ENCODE measurements at regions not wholly inside any gene's neighbourhood (a gene's known extent, or its start where the extent isn't known, plus 50 kb on each side); places are given as distances from the start of the nearest gene placed in this dataset.

- H3K27me3 ChIP-seq (ENCODE audit: control insufficient read depth in 2 of 2, insufficient read depth in 2 of 2, low read length in 2 of 2): peaks cover 3 to 11% of the 10 kb centered on the region in 2 experiments
- H3K27ac ChIP-seq (ENCODE audit: insufficient read depth, low read depth, low read length): no peak overlapping the region
- CTCF ChIA-PET: no interaction called here
- POLR2A ChIA-PET: no interaction called here
- H3K9me3 ChIP-seq (replicated peaks; ENCODE audit: control insufficient read depth, insufficient read depth, low read length): no peaks in the 10 kb centered on the region
- H3K4me2 ChIP-seq (ENCODE audit: insufficient read depth, low read length): no peak overlapping the region
- no peaks in the 10 kb centered on the region for H4K20me1 ChIP-seq (replicated peaks; ENCODE audit: control insufficient read depth, extremely low read depth, insufficient read depth, low read length)
- H3K4me1 ChIP-seq (ENCODE audit: control insufficient read depth, extremely low read depth, insufficient read depth, low read length): no peaks in the 10 kb centered on the region
- no peak overlapping the region for H3K9ac ChIP-seq (replicated peaks; ENCODE audit: extremely low read depth, insufficient read depth, low read length)
- no peak for DNase-seq (ENCODE audit: low read depth, low spot score)
- H3K36me3 ChIP-seq (ENCODE audit: control insufficient read depth in 2 of 2, extremely low read depth in 1 of 2, insufficient read depth in 2 of 2, low read length in 2 of 2): no peaks in the 10 kb centered on the region
- H3K79me2 ChIP-seq (ENCODE audit: control insufficient read depth, insufficient read depth, low read length): no peaks in the 10 kb centered on the region
- BruUV-seq (replicated peaks): no TSS peak
- intact Hi-C loops (cut with micrococcal nuclease) (no loop called here), dilution Hi-C loops (cut with MboI; ENCODE audit: extremely low pct_ligation_motif_present, low sequenced_read_pairs) (no loop called here)
- TF ChIP-seq POLR2A (IDR thresholded peaks at IDR 0.05; ENCODE audit: low read depth, low read length): no peak
- TF ChIP-seq FOS (IDR thresholded peaks at IDR 0.05; ENCODE audit: borderline replicate concordance, insufficient read depth, low read length): no peak
- no peak for TF ChIP-seq GATA2 (IDR thresholded peaks at IDR 0.05; ENCODE audit: insufficient read depth, insufficient read length, low read depth, low read length)
- no peak for TF ChIP-seq MAX (IDR thresholded peaks at IDR 0.05; ENCODE audit: insufficient read depth, insufficient read length)
- no peak for TF ChIP-seq CTCF (IDR thresholded peaks at IDR 0.05; ENCODE audit: extremely low read depth in 1 of 2, insufficient read depth in 1 of 2, low read depth in 1 of 2, low read length in 2 of 2)
- H3K4me3 ChIP-seq (replicated peaks in 1 of 3; ENCODE audit: insufficient read depth in 1 of 3, low read depth in 1 of 3, low read length in 3 of 3): no peak overlapping the region
- FAIRE-seq: no peak
- H2AFZ ChIP-seq (ENCODE audit: low read depth, low read length): no peak overlapping the region
- no peaks in the 10 kb centered on the region for H3K9me1 ChIP-seq (replicated peaks; ENCODE audit: control insufficient read depth, extremely low read depth, insufficient read depth, low read length)
Measured at GRCh38 chr10:29920408-29921070, 138.8 kb downstream of the JCAD start.

Data from endothelial cell of umbilical vein (primary cell).